Osteoblast (primary cell): ENCODE measurements at regions not wholly inside any gene's neighbourhood (a gene's known extent, or its start where the extent isn't known, plus 50 kb on each side); places are given as distances from the start of the nearest gene placed in this dataset.

Source experiments
- DNase-seq: peaks from one replicate; pipeline ENCODE4 v3.0.0; 2011; ENCODE audit warnings: low spot score, mixed read lengths; ENCODE audit not compliant: insufficient read length; ENCODE audit errors: missing footprints
- H2AFZ ChIP-seq: 2 replicates; pipeline ENCODE4 v1.6.0; 2011; ENCODE audit warnings: mild to moderate bottlenecking, low read length
- H3K27ac ChIP-seq: 2 replicates; pipeline ENCODE4 v1.5.1; 2011; ENCODE audit warnings: mild to moderate bottlenecking, low read depth, low read length, moderate library complexity
- H3K27me3 ChIP-seq: 2 replicates; pipeline ENCODE4 v1.6.0; 2012; ENCODE audit warnings: mild to moderate bottlenecking, control low read depth, inconsistent platforms, low read length, moderate library complexity; ENCODE audit not compliant: insufficient read depth
- H3K36me3 ChIP-seq: 2 replicates; pipeline ENCODE4 v1.5.1; 2011; ENCODE audit warnings: mild to moderate bottlenecking, low read length, control low read depth, moderate library complexity; ENCODE audit not compliant: insufficient read depth
- H3K4me1 ChIP-seq: 2 replicates; pipeline ENCODE4 v1.5.1; 2011; ENCODE audit warnings: mild to moderate bottlenecking, low read length, control low read depth, moderate library complexity; ENCODE audit not compliant: insufficient read depth
- H3K4me2 ChIP-seq: 2 replicates; pipeline ENCODE4 v1.6.0; 2011; ENCODE audit warnings: mild to moderate bottlenecking, low read length; ENCODE audit not compliant: insufficient read depth
- H3K4me3 ChIP-seq: fragments of 200-600 bp; sonication (generic); 3 replicates; pipeline ENCODE4 v1.5.1; 2012; ENCODE audit warnings: mild to moderate bottlenecking, low read length, inconsistent platforms; ENCODE audit not compliant: insufficient read depth
- H3K79me2 ChIP-seq: 2 replicates; pipeline ENCODE4 v1.6.0; 2012; ENCODE audit warnings: mild to moderate bottlenecking, low read length, control low read depth, inconsistent platforms; ENCODE audit not compliant: insufficient read depth
- H3K9me3 ChIP-seq: 2 replicates; pipeline ENCODE4 v1.5.1; 2011; ENCODE audit warnings: low read depth, low read length, control low read depth
- H4K20me1 ChIP-seq: 2 replicates; pipeline ENCODE4 v1.6.0; 2012; ENCODE audit warnings: mild to moderate bottlenecking, low read length, control low read depth; ENCODE audit not compliant: insufficient read depth
- TF ChIP-seq, protein P1 (sequence below): IDR thresholded peaks from 2 replicates; pipeline ENCODE4 v1.5.1; 2011; ENCODE audit warnings: mild to moderate bottlenecking, low read depth, low read length, moderate library complexity; ENCODE audit errors: extremely low read depth

DNA sequence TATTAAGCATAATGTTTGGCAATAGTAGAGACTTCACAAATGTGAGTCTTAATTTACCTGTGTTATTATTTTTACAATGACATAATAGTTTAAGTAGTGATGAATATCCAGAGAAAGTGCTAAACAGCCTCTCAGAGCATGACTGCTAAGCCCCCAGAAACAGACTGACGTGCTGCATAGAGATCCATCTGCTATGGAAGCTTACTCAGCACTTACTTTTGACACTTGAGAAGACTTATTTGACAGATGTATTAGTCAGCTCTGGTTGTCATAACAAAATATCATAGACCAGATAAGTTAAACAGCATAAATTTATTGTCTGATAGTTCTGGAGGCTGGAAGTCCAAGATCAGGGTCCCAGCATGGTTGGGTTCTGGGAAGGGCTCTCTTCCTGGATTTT is 334.9 kb upstream of the MON1B start:
- Histone ChIP-seq H3K79me2 (no peaks in the 10 kb centered on the region), H3K27ac (no peak overlapping the region), H3K4me1 (no peaks in the 10 kb centered on the region), H3K4me2 (no peak overlapping the region), H3K4me3 (no peak overlapping the region), H2AFZ (no peak overlapping the region), H3K9me3 (no peaks in the 10 kb centered on the region), H3K27me3 (no peaks in the 10 kb centered on the region), H4K20me1 (no peaks in the 10 kb centered on the region), H3K36me3 (no peaks in the 10 kb centered on the region)
- DNase-seq: no peak
- TF ChIP-seq, protein P1, sequence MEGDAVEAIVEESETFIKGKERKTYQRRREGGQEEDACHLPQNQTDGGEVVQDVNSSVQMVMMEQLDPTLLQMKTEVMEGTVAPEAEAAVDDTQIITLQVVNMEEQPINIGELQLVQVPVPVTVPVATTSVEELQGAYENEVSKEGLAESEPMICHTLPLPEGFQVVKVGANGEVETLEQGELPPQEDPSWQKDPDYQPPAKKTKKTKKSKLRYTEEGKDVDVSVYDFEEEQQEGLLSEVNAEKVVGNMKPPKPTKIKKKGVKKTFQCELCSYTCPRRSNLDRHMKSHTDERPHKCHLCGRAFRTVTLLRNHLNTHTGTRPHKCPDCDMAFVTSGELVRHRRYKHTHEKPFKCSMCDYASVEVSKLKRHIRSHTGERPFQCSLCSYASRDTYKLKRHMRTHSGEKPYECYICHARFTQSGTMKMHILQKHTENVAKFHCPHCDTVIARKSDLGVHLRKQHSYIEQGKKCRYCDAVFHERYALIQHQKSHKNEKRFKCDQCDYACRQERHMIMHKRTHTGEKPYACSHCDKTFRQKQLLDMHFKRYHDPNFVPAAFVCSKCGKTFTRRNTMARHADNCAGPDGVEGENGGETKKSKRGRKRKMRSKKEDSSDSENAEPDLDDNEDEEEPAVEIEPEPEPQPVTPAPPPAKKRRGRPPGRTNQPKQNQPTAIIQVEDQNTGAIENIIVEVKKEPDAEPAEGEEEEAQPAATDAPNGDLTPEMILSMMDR: no peak

DNA sequence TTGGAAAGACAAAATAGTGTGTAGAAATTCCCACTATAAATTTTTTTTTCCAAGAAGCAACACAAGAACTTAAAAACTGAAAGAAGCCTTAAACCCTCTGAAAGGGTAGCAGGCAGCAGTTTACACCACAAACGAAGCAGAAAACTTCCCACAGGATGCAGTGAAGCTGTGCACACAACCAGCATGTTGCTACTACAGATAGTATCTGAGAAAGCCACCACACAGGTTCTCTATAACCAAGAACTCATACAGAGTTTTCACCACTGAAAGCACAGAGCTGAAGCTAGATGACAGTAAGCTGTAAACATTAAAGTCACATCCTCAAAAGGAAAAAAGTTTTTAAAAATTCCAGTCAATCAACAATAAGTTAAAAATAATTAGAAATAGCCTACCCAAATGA is 333.6 kb upstream of the MON1B start:
- TF ChIP-seq, protein P1: no peak
- Histone ChIP-seq H2AFZ (no peak overlapping the region), H3K27ac (no peak overlapping the region), H3K9me3 (no peaks in the 10 kb centered on the region), H4K20me1 (no peaks in the 10 kb centered on the region), H3K79me2 (no peaks in the 10 kb centered on the region), H3K27me3 (no peaks in the 10 kb centered on the region), H3K4me3 (no peak overlapping the region), H3K4me1 (no peaks in the 10 kb centered on the region), H3K4me2 (no peak overlapping the region), H3K36me3 (no peaks in the 10 kb centered on the region)
- no peak for DNase-seq

DNA sequence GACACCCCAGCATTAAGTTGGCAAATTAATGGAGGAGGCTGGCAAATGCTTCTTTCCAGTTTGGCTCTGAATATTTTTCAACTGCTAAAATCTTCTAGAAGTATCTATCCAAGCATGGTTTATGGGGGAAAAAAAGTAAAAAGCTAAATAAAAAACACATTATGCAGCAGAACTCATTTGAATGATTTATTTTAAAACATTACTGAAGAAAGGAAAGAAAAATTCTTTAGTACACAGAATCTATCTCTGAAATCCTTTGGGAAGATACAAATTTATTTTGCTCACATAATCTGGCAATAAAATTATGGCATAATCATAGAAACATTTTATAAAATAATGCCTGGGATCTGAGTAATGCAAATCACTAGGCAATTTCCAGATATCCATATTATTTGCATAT is 328.1 kb upstream of the MON1B start:
- Histone ChIP-seq H3K9me3 (no peaks in the 10 kb centered on the region), H2AFZ (no peak overlapping the region), H4K20me1 (no peaks in the 10 kb centered on the region), H3K27me3 (no peaks in the 10 kb centered on the region), H3K4me2 (no peak overlapping the region), H3K4me3 (no peak overlapping the region), H3K36me3 (no peaks in the 10 kb centered on the region), H3K27ac (no peak overlapping the region), H3K79me2 (no peaks in the 10 kb centered on the region), H3K4me1 (no peaks in the 10 kb centered on the region)
- no peak for DNase-seq
- TF ChIP-seq, protein P1: no peak

DNA sequence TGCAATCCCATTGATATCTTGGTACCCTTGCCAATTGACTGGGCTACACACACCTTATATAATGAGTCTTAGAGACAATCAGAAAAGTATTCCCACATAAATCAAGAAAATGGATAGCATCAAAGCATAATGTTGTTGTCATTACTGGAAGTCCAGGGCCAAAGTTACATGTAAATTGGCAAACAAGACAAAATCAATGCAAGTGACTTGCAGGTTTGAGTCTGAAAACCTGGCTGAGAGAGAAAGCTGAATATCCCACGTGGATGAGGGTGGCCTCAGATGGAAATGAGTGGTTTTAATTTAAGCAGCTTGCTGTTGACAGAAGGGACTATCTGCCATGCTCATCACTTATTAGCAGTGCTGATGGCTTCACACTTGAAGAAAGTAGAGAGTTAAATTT is 324.0 kb upstream of the MON1B start:
- no peak overlapping the region for H3K4me2 ChIP-seq
- no peaks in the 10 kb centered on the region for H4K20me1 ChIP-seq
- no peak for DNase-seq
- H3K27me3 ChIP-seq: no peaks in the 10 kb centered on the region
- H3K79me2 ChIP-seq: no peaks in the 10 kb centered on the region
- TF ChIP-seq, protein P1: no peak
- no peak overlapping the region for H2AFZ ChIP-seq
- no peaks in the 10 kb centered on the region for H3K4me1 ChIP-seq
- H3K4me3 ChIP-seq: no peak overlapping the region
- H3K36me3 ChIP-seq: no peaks in the 10 kb centered on the region
- no peaks in the 10 kb centered on the region for H3K9me3 ChIP-seq
- H3K27ac ChIP-seq: no peak overlapping the region
